ENCODE measurements at regions not wholly inside any gene's neighbourhood (a gene's known extent, or its start where the extent isn't known, plus 50 kb on each side); places are given as distances from the start of the nearest gene placed in this dataset.

- H3K9ac ChIP-seq = no peak overlapping the region
- H3K4me2 ChIP-seq = no peak overlapping the region
- no peaks in the 10 kb centered on the region for H3K36me3 ChIP-seq
- peaks cover 0 to 46% (median 29%) of the 10 kb centered on the region in 10 experiments; a peak in 15 of 20 replicates for H3K4me1 ChIP-seq
- no peaks in the 10 kb centered on the region for H3K9me3 ChIP-seq (replicated peaks in 1 of 11)
- H3K4me3 ChIP-seq = no peak overlapping the region
- H4K20me1 ChIP-seq = no peaks in the 10 kb centered on the region
- TF ChIP-seq Cebpa-rat (IDR thresholded peaks at IDR 0.05) = no peak
- H3K27ac ChIP-seq = no peak overlapping the region
- no peaks in the 10 kb centered on the region for H3K27me3 ChIP-seq
These were observed 216.1 kb upstream of the ZBED5 start for GRCh38 chr11:11073996-11074395.

GRCh38 chr11:11072067-11072466 is 214.2 kb upstream of the ZBED5 start:
- H3K4me1 ChIP-seq = peaks cover 0 to 41% (median 27%) of the 10 kb centered on the region in 10 experiments; a peak in 15 of 20 replicates
- H4K20me1 ChIP-seq = no peaks in the 10 kb centered on the region
- H3K4me3 ChIP-seq = no peak overlapping the region
- H3K27ac ChIP-seq = no peak overlapping the region
- H3K36me3 ChIP-seq = no peaks in the 10 kb centered on the region
- peak overlapping the region in 5 of 11 experiments; percentile 49 to 76 (median 70); a peak in 4 of 22 replicates for H3K4me2 ChIP-seq
- TF ChIP-seq Cebpa-rat (IDR thresholded peaks at IDR 0.05) = no peak
- no peak overlapping the region for H3K9ac ChIP-seq
- no peaks in the 10 kb centered on the region for H3K9me3 ChIP-seq (replicated peaks in 1 of 11)
- no peaks in the 10 kb centered on the region for H3K27me3 ChIP-seq

GRCh38 chr11:11071486-11071885 is 213.6 kb upstream of the ZBED5 start:
- H3K4me2 ChIP-seq = peak overlapping the region in 9 of 11 experiments; percentile 22 to 76 (median 51); a peak in 15 of 22 replicates

GRCh38 chr11:11070976-11071375 is 213.1 kb upstream of the ZBED5 start:
- no peak overlapping the region for H3K9ac ChIP-seq
- no peak overlapping the region for H3K4me3 ChIP-seq
- H3K27me3 ChIP-seq = no peaks in the 10 kb centered on the region
- peaks cover 0 to 38% (median 25%) of the 10 kb centered on the region in 10 experiments; a peak in 15 of 20 replicates for H3K4me1 ChIP-seq
- H3K36me3 ChIP-seq = no peaks in the 10 kb centered on the region
- peak overlapping the region in 9 of 11 experiments; percentile 22 to 76 (median 51); a peak in 16 of 22 replicates for H3K4me2 ChIP-seq
- H3K9me3 ChIP-seq (replicated peaks in 1 of 11) = no peaks in the 10 kb centered on the region
- no peak overlapping the region for H3K27ac ChIP-seq
- no peaks in the 10 kb centered on the region for H4K20me1 ChIP-seq
- no peak for TF ChIP-seq Cebpa-rat (IDR thresholded peaks at IDR 0.05)

More at GRCh38 chr11:11071486-11071885, 213.6 kb upstream of the ZBED5 start:
- H3K27me3 ChIP-seq = no peaks in the 10 kb centered on the region
- no peaks in the 10 kb centered on the region for H3K36me3 ChIP-seq
- H3K4me3 ChIP-seq = no peak overlapping the region
- no peak overlapping the region for H3K9ac ChIP-seq
- no peaks in the 10 kb centered on the region for H4K20me1 ChIP-seq
- no peaks in the 10 kb centered on the region for H3K9me3 ChIP-seq (replicated peaks in 1 of 11)
- H3K4me1 ChIP-seq = peaks cover 0 to 38% (median 25%) of the 10 kb centered on the region in 10 experiments; a peak in 15 of 20 replicates
- no peak overlapping the region for H3K27ac ChIP-seq
- no peak for TF ChIP-seq Cebpa-rat (IDR thresholded peaks at IDR 0.05)

- Histone ChIP-seq H3K4me2 (peak overlapping the region in 9 of 11 experiments; percentile 22 to 76 (median 51); a peak in 16 of 22 replicates), H3K27me3 (no peaks in the 10 kb centered on the region), H3K27ac (no peak overlapping the region), H3K9ac (no peak overlapping the region), H4K20me1 (no peaks in the 10 kb centered on the region), H3K36me3 (no peaks in the 10 kb centered on the region), H3K4me3 (no peak overlapping the region), H3K9me3 (replicated peaks in 1 of 11) (no peaks in the 10 kb centered on the region), H3K4me1 (peaks cover 0 to 32% (median 25%) of the 10 kb centered on the region in 10 experiments; a peak in 15 of 20 replicates)
- TF ChIP-seq Cebpa-rat (IDR thresholded peaks at IDR 0.05) = no peak
These were observed 212.3 kb upstream of the ZBED5 start for GRCh38 chr11:11069841-11070835.

GRCh38 chr11:11068113-11068512 is 210.3 kb upstream of the ZBED5 start:
- Histone ChIP-seq H3K27me3 (no peaks in the 10 kb centered on the region), H3K4me2 (no peak overlapping the region), H3K9ac (no peak overlapping the region), H3K27ac (no peak overlapping the region), H3K9me3 (replicated peaks in 1 of 11) (no peaks in the 10 kb centered on the region), H3K36me3 (no peaks in the 10 kb centered on the region), H3K4me1 (peaks cover 0 to 32% (median 25%) of the 10 kb centered on the region in 10 experiments; a peak in 15 of 20 replicates), H3K4me3 (no peak overlapping the region), H4K20me1 (no peaks in the 10 kb centered on the region)
- TF ChIP-seq Cebpa-rat (IDR thresholded peaks at IDR 0.05) = no peak

GRCh38 chr11:11065396-11065795 is 207.5 kb upstream of the ZBED5 start:
- H3K36me3 ChIP-seq = no peaks in the 10 kb centered on the region
- H3K27me3 ChIP-seq = no peaks in the 10 kb centered on the region
- H3K27ac ChIP-seq = no peak overlapping the region
- no peaks in the 10 kb centered on the region for H3K9me3 ChIP-seq (replicated peaks in 1 of 11)
- H3K4me3 ChIP-seq = no peak overlapping the region
- no peak overlapping the region for H3K4me2 ChIP-seq
- H3K9ac ChIP-seq = no peak overlapping the region
- H3K4me1 ChIP-seq = peaks cover 0 to 15% (median 11%) of the 10 kb centered on the region in 10 experiments; a peak in 11 of 20 replicates
- no peaks in the 10 kb centered on the region for H4K20me1 ChIP-seq
- TF ChIP-seq Cebpa-rat (IDR thresholded peaks at IDR 0.05) = no peak

GRCh38 chr11:11057472-11057854 is 199.6 kb upstream of the ZBED5 start:
- Histone ChIP-seq H3K4me3 (no peak overlapping the region), H3K9me3 (replicated peaks in 1 of 11) (peaks cover 28 to 62% (median 39%) of the 10 kb centered on the region in 11 experiments), H3K27ac (no peak overlapping the region), H3K4me2 (no peak overlapping the region), H3K27me3 (no peaks in the 10 kb centered on the region), H3K4me1 (peaks cover 0 to 5% (median 0%) of the 10 kb centered on the region in 10 experiments; a peak in 1 of 20 replicates), H3K9ac (no peak overlapping the region), H3K36me3 (no peaks in the 10 kb centered on the region), H4K20me1 (no peaks in the 10 kb centered on the region)
- no peak for TF ChIP-seq Cebpa-rat (IDR thresholded peaks at IDR 0.05)

- H3K4me2 ChIP-seq = peak overlapping the region in 1 of 11 experiments; percentile 24; a peak in 1 of 22 replicates
- H3K9me3 ChIP-seq (replicated peaks in 1 of 11) = peaks cover 28 to 62% (median 39%) of the 10 kb centered on the region in 11 experiments
- no peak for TF ChIP-seq Cebpa-rat (IDR thresholded peaks at IDR 0.05)
- no peaks in the 10 kb centered on the region for H4K20me1 ChIP-seq
- H3K36me3 ChIP-seq = no peaks in the 10 kb centered on the region
- H3K27ac ChIP-seq = no peak overlapping the region
- H3K4me3 ChIP-seq = no peak overlapping the region
- H3K9ac ChIP-seq = no peak overlapping the region
- H3K27me3 ChIP-seq = no peaks in the 10 kb centered on the region
- H3K4me1 ChIP-seq = peaks cover 0 to 5% (median 0%) of the 10 kb centered on the region in 10 experiments; a peak in 1 of 20 replicates
These were observed 199.1 kb upstream of the ZBED5 start for GRCh38 chr11:11056749-11057471.
